ENCODE measurements at regions not wholly inside any gene's neighbourhood (a gene's known extent, or its start where the extent isn't known, plus 50 kb on each side); places are given as distances from the start of the nearest gene placed in this dataset.

GRCh38 chr1:224495866-224496265, 61.3 kb upstream of the WDR26 start:
- H4K20me1 ChIP-seq (ENCODE audit: control insufficient read depth, insufficient read depth, insufficient read length), result no peaks in the 10 kb centered on the region
- no peak overlapping the region for H3K23ac ChIP-seq (ENCODE audit: insufficient read length, low read depth, low read length)
- no peak overlapping the region for H3K56ac ChIP-seq (ENCODE audit: insufficient read length, low read depth, low read length)
- no peak for DNase-seq
- H4K5ac ChIP-seq (ENCODE audit: insufficient read length, low read depth, low read length), result no peak overlapping the region
- Mint-ChIP-seq H3K36me3 (ENCODE audit: insufficient read depth in 1 of 3, low read depth in 3 of 3) (peaks cover 6 to 22% (median 17%) of the 10 kb centered on the region in 3 experiments), H3K4me3 (no peak overlapping the region), H3K4me1 (peaks cover 51 to 63% of the 10 kb centered on the region in 2 experiments), H3K27me3 (ENCODE audit: low read depth) (no peaks in the 10 kb centered on the region), H3K27ac (0 out of 7 replicates have a peak overlapping the region, but pooled peaks of 1 of the 3 experiments have one; percentile 70), H3K9me3 (peaks cover 12 to 16% of the 10 kb centered on the region in 2 experiments)
- H2BK12ac ChIP-seq (ENCODE audit: insufficient read length, low read depth, low read length), result no peak overlapping the region
- peaks cover 7% of the 10 kb centered on the region for H3K9me3 ChIP-seq (ENCODE audit: control insufficient read depth, low read depth, low read length)
- no peak overlapping the region for H4K8ac ChIP-seq (replicated peaks; ENCODE audit: insufficient read length, low read depth, low read length)
- no peak overlapping the region for H3K9ac ChIP-seq (ENCODE audit: extremely low read depth, insufficient read length, low read length)
- no peak overlapping the region for H4K91ac ChIP-seq (ENCODE audit: insufficient read length, low read depth, low read length)
- H2AFZ ChIP-seq (ENCODE audit: low read length), result no peak overlapping the region
- H3K4ac ChIP-seq (ENCODE audit: low read depth, low read length), result no peak overlapping the region; the same call in 1 of the 2 replicates
- H3K4me1 ChIP-seq (ENCODE audit: insufficient read depth, low read length), result peaks cover 11% of the 10 kb centered on the region; the same call in 1 of the 2 replicates
- TF ChIP-seq CTCF (conservative IDR thresholded peaks at IDR 0.05), result no peak
- no peak overlapping the region for H3K18ac ChIP-seq (ENCODE audit: insufficient read length, low read depth, low read length)
- H3K23me2 ChIP-seq (ENCODE audit: insufficient read length, low read depth, low read length, poor library complexity, severe bottlenecking), result no peaks in the 10 kb centered on the region
- WGBS (ENCODE audit: extremely low coverage, insufficient read length, low lambda C conversion rate), result no CpG with 5 or more reads among the region's 5 CpGs
- no peak overlapping the region for H3K14ac ChIP-seq (ENCODE audit: insufficient read depth, low read length)
- no peak overlapping the region for H2BK20ac ChIP-seq (ENCODE audit: low read depth, low read length, poor library complexity, severe bottlenecking)
- H2BK5ac ChIP-seq (ENCODE audit: insufficient read length, low read length), result no peak overlapping the region
- no peak overlapping the region for H3K27ac ChIP-seq (ENCODE audit: insufficient read length, low read depth, low read length)
- H2BK15ac ChIP-seq (ENCODE audit: low read depth, low read length), result no peak overlapping the region
- no peaks in the 10 kb centered on the region for H3K79me2 ChIP-seq (ENCODE audit: insufficient read depth, low read length)
- no peak overlapping the region for H2AK5ac ChIP-seq (ENCODE audit: insufficient read length, low read length)
- H2BK120ac ChIP-seq (ENCODE audit: low read depth, low read length, poor library complexity, severe bottlenecking), result no peak overlapping the region
- H3K4me2 ChIP-seq (ENCODE audit: insufficient read depth, insufficient read length, low read length), result no peak overlapping the region
- H3T11ph ChIP-seq (ENCODE audit: low read length), result no peak overlapping the region
- no peaks in the 10 kb centered on the region for H3K27me3 ChIP-seq (ENCODE audit: insufficient read depth, low read length)
- H3K79me1 ChIP-seq (ENCODE audit: insufficient read depth, low read depth, low read length, poor library complexity, severe bottlenecking), result no peaks in the 10 kb centered on the region

Measured in H9 (cell line).